IMR-90 (cell line): ENCODE measurements at regions not wholly inside any gene's neighbourhood (a gene's known extent, or its start where the extent isn't known, plus 50 kb on each side); places are given as distances from the start of the nearest gene placed in this dataset.

Experiments
- ATAC-seq: fragments of 200-7000 bp; cut with Tn5 transposase; 2 replicates; pipeline ENCODE4 v1.9.1; 2020; ENCODE audit warnings: low read depth, mild to moderate bottlenecking, moderate library complexity
- BruUV-seq: library from RNA; stranded (reverse); fragments of 400-500 nt; replicated peaks from 2 replicates; lab custom pipeline; 2021; lab: Mats Ljungman, UMichigan
- CTCF ChIA-PET: fragments of 300-600 bp; formaldehyde crosslinking; extraction: SDS; loops from one replicate; lab custom pipeline; 2021; ENCODE audit warnings: antibody characterized with exemption; lab: Yijun Ruan, JAX
- POLR2A ChIA-PET: fragments of 300-600 bp; sonication (Branson Sonifier 250); formaldehyde crosslinking; loops from one replicate; lab custom pipeline; 2022; ENCODE audit warnings: antibody characterized with exemption; ENCODE audit not compliant: unreplicated experiment; lab: Charles Lee
- DNase-seq: peaks from one replicate; pipeline ENCODE4 v3.0.0; 2013
- H2AFZ ChIP-seq: replicated peaks from 2 replicates; pipeline ENCODE3; 2013; ENCODE audit warnings: low read length, mild to moderate bottlenecking; ENCODE audit not compliant: poor library complexity
- H2AK5ac ChIP-seq: 2 replicates; pipeline ENCODE4 v1.6.1; 2013; ENCODE audit warnings: low read depth, low read length, inconsistent platforms
- H2AK9ac ChIP-seq: replicated peaks from 2 replicates; pipeline ENCODE3; 2013; ENCODE audit warnings: mild to moderate bottlenecking, low read depth, low read length, moderate library complexity; ENCODE audit not compliant: poor library complexity
- H2BK120ac ChIP-seq: 2 replicates; pipeline ENCODE4 v1.6.1; 2013; ENCODE audit warnings: low read depth, low read length, inconsistent platforms
- H2BK15ac ChIP-seq: 3 replicates; pipeline ENCODE4 v1.6.1; 2013; ENCODE audit warnings: low read depth, low read length, inconsistent platforms
- H2BK20ac ChIP-seq: 2 replicates; pipeline ENCODE4 v1.6.1; 2013; ENCODE audit warnings: low read depth, mild to moderate bottlenecking, inconsistent platforms, low read length, moderate library complexity
- H2BK5ac ChIP-seq: 2 replicates; pipeline ENCODE4 v1.6.1; 2013; ENCODE audit warnings: mild to moderate bottlenecking, low read depth, low read length, inconsistent platforms; ENCODE audit not compliant: poor library complexity, severe bottlenecking
- H3K14ac ChIP-seq: replicated peaks from 2 replicates; pipeline ENCODE4 v1.6.1; 2013; ENCODE audit warnings: low read depth, low read length, inconsistent platforms
- H3K18ac ChIP-seq: 2 replicates; pipeline ENCODE4 v1.6.1; 2013; ENCODE audit warnings: low read depth, low read length, control low read depth
- H3K23ac ChIP-seq: 2 replicates; pipeline ENCODE4 v1.6.1; 2013; ENCODE audit warnings: low read depth, low read length, inconsistent platforms
- H3K27ac ChIP-seq: 2 replicates; pipeline ENCODE4 v1.5.1; 2013; ENCODE audit warnings: mild to moderate bottlenecking, control low read depth, low read length; ENCODE audit not compliant: insufficient read depth
- H3K27me3 ChIP-seq: 2 replicates; pipeline ENCODE4 v1.6.1; 2013; ENCODE audit warnings: low read length; ENCODE audit not compliant: control insufficient read depth, insufficient read depth
- H3K36me3 ChIP-seq: 2 replicates; pipeline ENCODE4 v1.6.1; 2013; ENCODE audit warnings: low read length, mixed read lengths; ENCODE audit not compliant: control insufficient read depth, insufficient read depth
- H3K4ac ChIP-seq: 2 replicates; pipeline ENCODE4 v1.6.1; 2013; ENCODE audit warnings: low read depth, low read length, inconsistent platforms
- H3K4me1 ChIP-seq: 2 replicates; pipeline ENCODE4 v1.6.1; 2013; ENCODE audit warnings: low read length, mixed read lengths; ENCODE audit not compliant: control insufficient read depth, insufficient read depth
- H3K4me2 ChIP-seq: 2 replicates; pipeline ENCODE4 v1.6.1; 2013; ENCODE audit warnings: low read depth, mild to moderate bottlenecking, control low read depth, low read length, moderate library complexity
- H3K4me3 ChIP-seq: 2 replicates; pipeline ENCODE4 v1.5.1; 2013; ENCODE audit warnings: low read depth, mild to moderate bottlenecking, control low read depth, low read length, moderate library complexity; ENCODE audit not compliant: insufficient read depth
- H3K56ac ChIP-seq: 2 replicates; pipeline ENCODE4 v1.6.1; 2013; ENCODE audit warnings: low read length, inconsistent platforms; ENCODE audit not compliant: insufficient read depth; ENCODE audit errors: extremely low read depth
- H3K79me1 ChIP-seq, 2 experiments: 2 replicates each; pipeline ENCODE4 v1.6.1; 2013; ENCODE audit warnings: low read length in 2 of 2, inconsistent platforms in 1 of 2, low read depth in 1 of 2
- H3K9ac ChIP-seq: 2 replicates; pipeline ENCODE4 v1.6.1; 2013; ENCODE audit warnings: low read depth, low read length, control low read depth
- H3K9me1 ChIP-seq: 2 replicates; pipeline ENCODE4 v1.6.1; 2013; ENCODE audit warnings: low read length, inconsistent platforms; ENCODE audit not compliant: insufficient read depth
- H3K9me3 ChIP-seq: 2 replicates; pipeline ENCODE4 v1.6.1; 2013; ENCODE audit warnings: low read length; ENCODE audit not compliant: control insufficient read depth, insufficient read depth
- H4K20me1 ChIP-seq: 2 replicates; pipeline ENCODE4 v1.6.1; 2013; ENCODE audit warnings: low read length, inconsistent platforms; ENCODE audit not compliant: insufficient read depth
- H4K5ac ChIP-seq: 2 replicates; pipeline ENCODE4 v1.6.1; 2013; ENCODE audit warnings: mild to moderate bottlenecking, low read depth, low read length, control low read depth
- H4K8ac ChIP-seq, 2 experiments: 2 replicates each; pipeline ENCODE4 v1.6.1; 2013; ENCODE audit warnings: low read depth in 2 of 2, low read length in 2 of 2, control low read depth in 1 of 2, inconsistent platforms in 1 of 2
- H4K91ac ChIP-seq: 2 replicates; pipeline ENCODE4 v1.6.1; 2013; ENCODE audit warnings: low read depth, low read length, inconsistent platforms; ENCODE audit not compliant: insufficient read depth
- BHLHE40 ChIP-seq: fragments of 150-350 bp; IDR thresholded peaks from 2 replicates; pipeline ENCODE4 v1.6.1; 2016; ENCODE audit warnings: mild to moderate bottlenecking, low read depth, low read length
- CEBPB ChIP-seq: IDR thresholded peaks from 2 replicates; pipeline ENCODE4 v1.6.1; 2012; ENCODE audit warnings: low read depth, low read length, improper control_type of control experiment
- CHD1 ChIP-seq: IDR thresholded peaks from 2 replicates; pipeline ENCODE4 v1.6.1; 2012; ENCODE audit warnings: low read depth, low read length, improper control_type of control experiment
- CTCF ChIP-seq: conservative IDR thresholded peaks from 2 replicates; pipeline ENCODE4 v1.5.1; 2012; ENCODE audit warnings: mild to moderate bottlenecking, low read depth, low read length, improper control_type of control experiment
- ELK1 ChIP-seq: fragments of 150-350 bp; IDR thresholded peaks from 2 replicates; pipeline ENCODE4 v1.6.1; 2016; ENCODE audit warnings: low read depth, mild to moderate bottlenecking, low read length, moderate library complexity, borderline replicate concordance
- FOS ChIP-seq: fragments of 150-350 bp; IDR thresholded peaks from 2 replicates; pipeline ENCODE4 v1.6.1; 2016; ENCODE audit warnings: low read depth, low read length
- MAFK ChIP-seq: IDR thresholded peaks from 2 replicates; pipeline ENCODE4 v1.6.1; 2012; ENCODE audit warnings: low read depth, low read length, improper control_type of control experiment
- MAZ ChIP-seq: IDR thresholded peaks from 2 replicates; pipeline ENCODE4 v1.6.1; 2012; ENCODE audit warnings: low read depth, mild to moderate bottlenecking, low read length, improper control_type of control experiment, moderate library complexity, borderline replicate concordance
- MXI1 ChIP-seq: IDR thresholded peaks from 2 replicates; pipeline ENCODE4 v1.6.1; 2012; ENCODE audit warnings: low read depth, mild to moderate bottlenecking, low read length, moderate library complexity, borderline replicate concordance
- NFE2L2 ChIP-seq: fragments of 150-350 bp; IDR thresholded peaks from 2 replicates; pipeline ENCODE4 v1.6.1; 2016; ENCODE audit warnings: low read depth, mild to moderate bottlenecking, low read length
- POLR2A ChIP-seq: IDR thresholded peaks from 2 replicates; pipeline ENCODE4 v1.6.1; 2012; ENCODE audit warnings: mild to moderate bottlenecking, low read depth, low read length
- RAD21 ChIP-seq: IDR thresholded peaks from 2 replicates; pipeline ENCODE4 v1.6.1; 2012; ENCODE audit warnings: low read length, improper control_type of control experiment
- RCOR1 ChIP-seq: IDR thresholded peaks from 2 replicates; pipeline ENCODE4 v1.6.1; 2012; ENCODE audit warnings: mild to moderate bottlenecking, low read length, improper control_type of control experiment; ENCODE audit not compliant: insufficient replicate concordance
- RFX5 ChIP-seq: IDR thresholded peaks from 2 replicates; pipeline ENCODE4 v1.8.0; 2012; ENCODE audit warnings: low read depth, mild to moderate bottlenecking, low read length, moderate library complexity
- SMC3 ChIP-seq: fragments of 150-350 bp; IDR thresholded peaks from 2 replicates; pipeline ENCODE4 v1.6.1; 2016; ENCODE audit warnings: low read depth, mild to moderate bottlenecking, antibody characterized with exemption, low read length, moderate library complexity
- USF2 ChIP-seq: fragments of 150-350 bp; IDR thresholded peaks from 2 replicates; pipeline ENCODE4 v1.6.1; 2017; ENCODE audit warnings: mild to moderate bottlenecking, antibody characterized with exemption, low read length, low read depth
- WGBS, 2 experiments: methylation state at CpG; one replicate each; pipeline versions ENCODE4 v1.1.5 to v1.1.7; 2013; ENCODE audit warnings: missing lambda C conversion rate in 2 of 2; ENCODE audit not compliant: insufficient read length in 1 of 2; ENCODE audit errors: extremely low coverage in 2 of 2; 5-methylcytosine and 5-hydroxymethylcytosine counted together
- dilution Hi-C: fragments of 300-500 bp; cut with HindIII; formaldehyde crosslinking; loops from one replicate; pipeline ENCODE4 v1.14.3; 2018; ENCODE audit warnings: low sequenced_read_pairs; ENCODE audit not compliant: unreplicated experiment
- in situ Hi-C: fragments of 300-500 bp; cut with MboI; formaldehyde crosslinking; loops from 3 replicates; pipeline ENCODE4 v1.14.3; 2019; ENCODE audit warnings: low sequenced_read_pairs, inconsistent platforms, mixed read lengths
- intact Hi-C: fragments of 100-400 bp; cut with micrococcal nuclease; formaldehyde crosslinking; loops from 2 replicates; pipeline ENCODE4 v1.10.0; 2022

- no peak overlapping the region for H3K23ac ChIP-seq
- ATAC-seq (no peak), DNase-seq (no peak)
- H4K20me1 ChIP-seq: no peaks in the 10 kb centered on the region
- no TSS peak for BruUV-seq
- H2AK9ac ChIP-seq: no peak overlapping the region
- no peak overlapping the region for H3K4ac ChIP-seq
- H2AFZ ChIP-seq: no peak overlapping the region
- H2AK5ac ChIP-seq: no peak overlapping the region
- H2BK120ac ChIP-seq: no peak overlapping the region
- no CpG with 5 or more reads among the region's 5 CpGs for WGBS, 2 experiments
- H3K79me1 ChIP-seq: no peaks in the 10 kb centered on the region
- in situ Hi-C loops: no loop called here
- H3K27me3 ChIP-seq: no peaks in the 10 kb centered on the region
- no peak for TF ChIP-seq POLR2A
- TF ChIP-seq CEBPB: no peak
- no peak for TF ChIP-seq FOS
- no peak for TF ChIP-seq CTCF
- TF ChIP-seq MAFK: no peak
- TF ChIP-seq RFX5: no peak
- no peak for TF ChIP-seq MXI1
- TF ChIP-seq ELK1: no peak
- no peak for TF ChIP-seq MAZ
- TF ChIP-seq USF2: no peak
- TF ChIP-seq RCOR1: no peak
- TF ChIP-seq BHLHE40: no peak
- no peak for TF ChIP-seq CHD1
- TF ChIP-seq SMC3: no peak
- no peak for TF ChIP-seq RAD21
- TF ChIP-seq NFE2L2: no peak
- H4K8ac ChIP-seq: no peak overlapping the region
- peaks cover 5% of the 10 kb centered on the region for H3K9me3 ChIP-seq
- no peak overlapping the region for H3K18ac ChIP-seq
- H3K4me1 ChIP-seq: no peaks in the 10 kb centered on the region
- intact Hi-C loops: no loop called here
- dilution Hi-C loops: no loop called here
- H4K91ac ChIP-seq: no peak overlapping the region
- no peak overlapping the region for H2BK15ac ChIP-seq
- POLR2A ChIA-PET: no interaction called here
- no peak overlapping the region for H3K27ac ChIP-seq
- no peak overlapping the region for H2BK20ac ChIP-seq
- no peak overlapping the region for H3K14ac ChIP-seq
- H3K9me1 ChIP-seq: no peaks in the 10 kb centered on the region
- H3K4me3 ChIP-seq: no peak overlapping the region
- H4K5ac ChIP-seq: no peak overlapping the region
- no peak overlapping the region for H2BK5ac ChIP-seq
- no peaks in the 10 kb centered on the region for H3K36me3 ChIP-seq
- no peak overlapping the region for H3K9ac ChIP-seq
- no peak overlapping the region for H3K4me2 ChIP-seq
- CTCF ChIA-PET: no interaction called here
- H3K56ac ChIP-seq: no peak overlapping the region
Observed at GRCh38 chr18:30623401-30624065, 419.0 kb downstream of the DSC3 start.
